ENCODE measurements at regions not wholly inside any gene's neighbourhood (a gene's known extent, or its start where the extent isn't known, plus 50 kb on each side); places are given as distances from the start of the nearest gene placed in this dataset.

- no peak for DNase-seq
Observed at GRCh38 chr17:54745862-54746261, 154.8 kb upstream of the TOM1L1 start.

GRCh38 chr17:54749157-54749556 lies 151.5 kb upstream of the TOM1L1 start:
- DNase-seq: no peak

GRCh38 chr17:54754560-54754959 lies 146.1 kb upstream of the TOM1L1 start:
- no peak for DNase-seq

- DNase-seq: no peak
Observed at GRCh38 chr17:54760836-54761235, 139.8 kb upstream of the TOM1L1 start.

- DNase-seq: no peak
Observed at GRCh38 chr17:54770836-54771235, 129.8 kb upstream of the TOM1L1 start.

- DNase-seq: no peak
Observed at GRCh38 chr17:54771409-54771915, 129.2 kb upstream of the TOM1L1 start.

- DNase-seq: no peak
Observed at GRCh38 chr17:54780238-54780637, 120.4 kb upstream of the TOM1L1 start.

GRCh38 chr17:54781389-54781788 lies 119.3 kb upstream of the TOM1L1 start:
- DNase-seq: no peak

GRCh38 chr17:54784305-54784704 lies 116.3 kb upstream of the TOM1L1 start:
- no peak for DNase-seq

GRCh38 chr17:54785643-54786268 lies 114.9 kb upstream of the TOM1L1 start:
- DNase-seq: no peak

GRCh38 chr17:54789101-54789880 lies 111.4 kb upstream of the TOM1L1 start:
- DNase-seq: no peak

GRCh38 chr17:54793271-54793670 lies 107.4 kb upstream of the TOM1L1 start:
- DNase-seq: no peak

- no peak for DNase-seq
Observed at GRCh38 chr17:54795046-54795445, 105.6 kb upstream of the TOM1L1 start.

GRCh38 chr17:54807331-54807730 lies 93.3 kb upstream of the TOM1L1 start:
- DNase-seq: no peak

GRCh38 chr17:54813896-54814295 lies 86.8 kb upstream of the TOM1L1 start:
- no peak for DNase-seq

- no peak for DNase-seq
Observed at GRCh38 chr17:54814371-54814770, 86.3 kb upstream of the TOM1L1 start.

- DNase-seq: no peak
Observed at GRCh38 chr17:54834086-54834485, 66.6 kb upstream of the TOM1L1 start.

- no peak for DNase-seq
Observed at GRCh38 chr17:54835015-54835414, 65.6 kb upstream of the TOM1L1 start.

GRCh38 chr17:54836723-54837462 lies 63.8 kb upstream of the TOM1L1 start:
- no peak for DNase-seq

- DNase-seq: no peak
Observed at GRCh38 chr17:54838651-54839421, 61.8 kb upstream of the TOM1L1 start.

GRCh38 chr17:54839447-54839846 lies 61.2 kb upstream of the TOM1L1 start:
- DNase-seq: no peak

- DNase-seq: no peak
Observed at GRCh38 chr17:54840885-54841591, 59.6 kb upstream of the TOM1L1 start.
